Progenitor cell of endocrine pancreas (in vitro differentiated cells): ENCODE measurements at regions not wholly inside any gene's neighbourhood (a gene's known extent, or its start where the extent isn't known, plus 50 kb on each side); places are given as distances from the start of the nearest gene placed in this dataset.
"Not testable (repeated sequence)": the region's sequence is repeated elsewhere in the genome, so short reads cannot be mapped to it uniquely, and the experiment has no call there.

Experiments used
- DNase-seq: peaks from one replicate; pipeline ENCODE4 v3.0.0; 2021; ENCODE audit warnings: low spot score; ENCODE audit not compliant: unreplicated experiment
- H3K27ac Mint-ChIP-seq: 2 replicates; pipeline ENCODE4 v1.8.0; 2021; ENCODE audit warnings: mild to moderate bottlenecking, moderate library complexity, mixed read lengths
- H3K27me3 Mint-ChIP-seq: 2 replicates; pipeline ENCODE4 v1.8.0; 2021; ENCODE audit warnings: mixed read lengths
- H3K36me3 Mint-ChIP-seq: 2 replicates; pipeline ENCODE4 v1.8.0; 2022; ENCODE audit warnings: mixed read lengths; ENCODE audit not compliant: insufficient read depth
- H3K4me1 Mint-ChIP-seq: 2 replicates; pipeline ENCODE4 v1.8.0; 2021; ENCODE audit warnings: low read depth, mixed read lengths
- H3K4me3 Mint-ChIP-seq: 2 replicates; pipeline ENCODE4 v1.8.0; 2021; ENCODE audit warnings: low read depth, mild to moderate bottlenecking, moderate library complexity, mixed read lengths
- H3K9me3 Mint-ChIP-seq: 2 replicates; pipeline ENCODE4 v1.8.0; 2021; ENCODE audit warnings: low read depth, mixed read lengths
- CTCF ChIP-seq: fragments of 200-600 bp; sonication (generic); IDR thresholded peaks from one replicate; pipeline ENCODE4 v1.5.0; 2021; ENCODE audit warnings: antibody characterized with exemption, mild to moderate bottlenecking; ENCODE audit not compliant: unreplicated experiment

- no peak for DNase-seq
- Mint-ChIP-seq H3K4me1 (no peaks in the 10 kb centered on the region), H3K36me3 (no peaks in the 10 kb centered on the region), H3K4me3 (no peak overlapping the region), H3K9me3 (no peaks in the 10 kb centered on the region), H3K27me3 (no peaks in the 10 kb centered on the region), H3K27ac (no peak overlapping the region)
- TF ChIP-seq CTCF: no peak
These were observed 105.4 kb downstream of the ZIC1 start for GRCh38 chr3:147514366-147515160.

GRCh38 chr3:147518465-147518864 lies 109.3 kb downstream of the ZIC1 start:
- Mint-ChIP-seq H3K4me3 (no peak overlapping the region), H3K27ac (no peak overlapping the region), H3K4me1 (no peaks in the 10 kb centered on the region), H3K36me3 (no peaks in the 10 kb centered on the region), H3K27me3 (no peaks in the 10 kb centered on the region), H3K9me3 (no peaks in the 10 kb centered on the region)
- TF ChIP-seq CTCF: no peak
- DNase-seq: no peak

DNA sequence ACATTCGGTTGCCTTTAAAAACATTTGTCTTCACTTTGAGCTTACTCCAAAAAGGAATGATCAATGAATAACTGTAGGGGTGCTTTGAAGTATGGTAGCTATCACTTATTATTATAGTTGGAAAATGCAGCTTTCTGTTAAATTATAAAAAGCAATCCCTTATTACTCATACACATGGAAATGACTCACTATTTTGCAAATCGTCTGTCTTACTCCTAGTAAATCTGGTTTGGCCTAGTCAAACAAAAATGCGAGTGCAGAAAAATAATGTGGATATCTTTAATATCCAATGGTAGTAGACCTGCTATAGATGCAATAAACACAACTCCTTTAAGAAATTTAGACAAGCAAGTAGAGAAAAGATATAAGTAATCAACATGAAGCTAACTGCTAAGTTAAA lies 112.5 kb downstream of the ZIC1 start:
- Mint-ChIP-seq H3K4me3 (no peak overlapping the region), H3K9me3 (peaks cover 5% of the 10 kb centered on the region), H3K27ac (no peak overlapping the region), H3K36me3 (no peaks in the 10 kb centered on the region), H3K4me1 (no peaks in the 10 kb centered on the region), H3K27me3 (no peaks in the 10 kb centered on the region)
- no peak for TF ChIP-seq CTCF
- no peak for DNase-seq

- H3K4me3 Mint-ChIP-seq, H3K27me3 Mint-ChIP-seq, H3K4me1 Mint-ChIP-seq, DNase-seq, H3K27ac Mint-ChIP-seq, H3K9me3 Mint-ChIP-seq, H3K36me3 Mint-ChIP-seq: not testable (repeated sequence)
These were observed 113.6 kb downstream of the ZIC1 start for GRCh38 chr3:147522780-147523179.

- Mint-ChIP-seq H3K36me3 (no peaks in the 10 kb centered on the region), H3K4me1 (no peaks in the 10 kb centered on the region), H3K27ac (no peak overlapping the region), H3K4me3 (no peak overlapping the region), H3K9me3 (peaks cover 8% of the 10 kb centered on the region), H3K27me3 (no peaks in the 10 kb centered on the region)
- DNase-seq: no peak
- no peak for TF ChIP-seq CTCF
These were observed 120.4 kb downstream of the ZIC1 start for GRCh38 chr3:147529551-147529950.

DNA sequence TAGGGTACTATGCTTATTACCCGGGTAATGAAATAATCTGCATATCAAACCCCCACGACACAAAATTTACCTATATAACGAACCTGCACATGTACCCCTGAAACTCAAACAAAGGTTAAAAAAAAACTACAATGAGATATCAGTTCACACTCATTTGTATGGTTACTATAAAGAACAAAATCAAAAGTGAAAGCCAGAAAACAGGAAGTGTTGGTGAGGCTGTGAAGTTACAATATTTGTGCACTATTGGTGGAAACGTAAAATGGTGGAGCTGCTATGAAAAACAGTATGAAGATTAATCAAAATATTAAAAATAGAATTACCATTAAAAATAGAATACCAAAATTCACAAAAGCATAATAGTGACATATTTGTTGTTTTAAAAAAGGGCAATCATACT lies 128.9 kb downstream of the ZIC1 start:
- H3K4me1 Mint-ChIP-seq: no peaks in the 10 kb centered on the region
- no peak overlapping the region for H3K4me3 Mint-ChIP-seq
- H3K27ac Mint-ChIP-seq: no peak overlapping the region
- no peak for TF ChIP-seq CTCF
- DNase-seq: no peak
- no peaks in the 10 kb centered on the region for H3K27me3 Mint-ChIP-seq
- H3K36me3 Mint-ChIP-seq: peaks cover 1% of the 10 kb centered on the region
- H3K9me3 Mint-ChIP-seq: peaks cover 26% of the 10 kb centered on the region
